ENCODE measurements at regions not wholly inside any gene's neighbourhood (a gene's known extent, or its start where the extent isn't known, plus 50 kb on each side); places are given as distances from the start of the nearest gene placed in this dataset.

DNA sequence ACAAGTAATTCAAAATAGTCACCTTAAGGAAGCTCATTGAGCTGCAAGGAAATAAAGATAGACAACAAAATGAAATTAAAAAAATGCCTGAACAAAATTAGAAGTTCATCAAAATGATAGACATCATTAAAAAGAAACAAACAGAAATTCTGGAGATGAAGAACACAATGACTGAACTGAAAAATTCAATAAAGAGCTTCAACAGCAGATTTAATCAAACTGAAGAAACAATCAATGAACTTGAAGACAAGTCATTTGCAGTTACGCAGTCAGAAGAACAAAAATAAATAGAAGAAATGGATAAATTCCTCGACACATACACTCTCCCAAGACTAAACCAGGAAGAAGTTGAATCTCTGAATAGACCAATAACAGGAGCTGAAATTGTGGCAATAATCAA lies 390.0 kb upstream of the SPAG17 start:
- no peak overlapping the region for H3K4me3 ChIP-seq (ENCODE audit: low read depth, low read length)
- TF ChIP-seq, protein P1, sequence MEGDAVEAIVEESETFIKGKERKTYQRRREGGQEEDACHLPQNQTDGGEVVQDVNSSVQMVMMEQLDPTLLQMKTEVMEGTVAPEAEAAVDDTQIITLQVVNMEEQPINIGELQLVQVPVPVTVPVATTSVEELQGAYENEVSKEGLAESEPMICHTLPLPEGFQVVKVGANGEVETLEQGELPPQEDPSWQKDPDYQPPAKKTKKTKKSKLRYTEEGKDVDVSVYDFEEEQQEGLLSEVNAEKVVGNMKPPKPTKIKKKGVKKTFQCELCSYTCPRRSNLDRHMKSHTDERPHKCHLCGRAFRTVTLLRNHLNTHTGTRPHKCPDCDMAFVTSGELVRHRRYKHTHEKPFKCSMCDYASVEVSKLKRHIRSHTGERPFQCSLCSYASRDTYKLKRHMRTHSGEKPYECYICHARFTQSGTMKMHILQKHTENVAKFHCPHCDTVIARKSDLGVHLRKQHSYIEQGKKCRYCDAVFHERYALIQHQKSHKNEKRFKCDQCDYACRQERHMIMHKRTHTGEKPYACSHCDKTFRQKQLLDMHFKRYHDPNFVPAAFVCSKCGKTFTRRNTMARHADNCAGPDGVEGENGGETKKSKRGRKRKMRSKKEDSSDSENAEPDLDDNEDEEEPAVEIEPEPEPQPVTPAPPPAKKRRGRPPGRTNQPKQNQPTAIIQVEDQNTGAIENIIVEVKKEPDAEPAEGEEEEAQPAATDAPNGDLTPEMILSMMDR (IDR thresholded peaks at IDR 0.05; ENCODE audit: low read depth, low read length) = no peak
- TF ChIP-seq, protein P2, sequence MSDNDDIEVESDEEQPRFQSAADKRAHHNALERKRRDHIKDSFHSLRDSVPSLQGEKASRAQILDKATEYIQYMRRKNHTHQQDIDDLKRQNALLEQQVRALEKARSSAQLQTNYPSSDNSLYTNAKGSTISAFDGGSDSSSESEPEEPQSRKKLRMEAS (IDR thresholded peaks at IDR 0.05; ENCODE audit: low read depth, low read length) = no peak
- no peak for TF ChIP-seq MYC (IDR thresholded peaks at IDR 0.05; ENCODE audit: low read depth, low read length)
- no peak for DNase-seq (ENCODE audit: low read depth)

DNA sequence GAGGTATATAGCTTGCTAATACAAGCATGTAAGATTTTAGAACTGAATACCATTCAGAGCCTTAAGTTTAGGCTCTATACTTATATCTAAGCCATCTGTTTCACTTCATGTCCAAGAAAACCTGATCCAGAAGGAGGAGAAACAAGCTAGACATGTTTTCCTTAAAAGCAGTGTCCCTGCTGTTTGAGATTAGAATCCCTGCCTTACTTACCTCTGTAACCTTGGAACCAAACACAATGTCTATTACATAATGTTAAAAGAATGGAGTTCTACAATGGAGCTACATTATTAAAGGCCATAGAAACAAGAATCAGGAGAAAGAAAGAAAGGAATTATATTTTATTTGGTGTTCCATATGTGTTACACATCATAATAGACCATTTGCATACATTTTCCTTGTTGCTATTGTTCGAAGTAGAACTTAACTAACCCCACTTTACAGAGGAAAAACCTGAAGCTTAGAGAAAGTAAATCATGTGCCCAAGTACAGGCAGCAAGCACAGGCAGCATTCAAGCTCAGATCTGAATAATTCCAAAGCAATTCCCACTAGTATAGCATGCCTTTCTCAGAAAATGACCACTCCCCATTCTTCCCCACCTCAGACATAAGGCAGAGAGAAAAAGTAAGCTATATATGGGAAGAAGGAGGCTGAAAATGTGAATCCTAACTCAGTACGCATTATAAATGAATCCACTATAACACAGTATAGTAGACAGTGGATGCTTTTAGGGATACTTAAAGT lies 380.1 kb upstream of the SPAG17 start:
- TF ChIP-seq MYC (IDR thresholded peaks at IDR 0.05; ENCODE audit: low read depth, low read length) = no peak
- TF ChIP-seq, protein P1 (IDR thresholded peaks at IDR 0.05; ENCODE audit: low read depth, low read length) = no peak
- TF ChIP-seq, protein P2 (IDR thresholded peaks at IDR 0.05; ENCODE audit: low read depth, low read length) = no peak
- no peak for TF ChIP-seq POLR2A (IDR thresholded peaks at IDR 0.05; ENCODE audit: extremely low read depth, insufficient read length)
- DNase-seq (ENCODE audit: low read depth) = no peak
- no peak overlapping the region for H3K4me3 ChIP-seq (ENCODE audit: low read depth, low read length)

DNA sequence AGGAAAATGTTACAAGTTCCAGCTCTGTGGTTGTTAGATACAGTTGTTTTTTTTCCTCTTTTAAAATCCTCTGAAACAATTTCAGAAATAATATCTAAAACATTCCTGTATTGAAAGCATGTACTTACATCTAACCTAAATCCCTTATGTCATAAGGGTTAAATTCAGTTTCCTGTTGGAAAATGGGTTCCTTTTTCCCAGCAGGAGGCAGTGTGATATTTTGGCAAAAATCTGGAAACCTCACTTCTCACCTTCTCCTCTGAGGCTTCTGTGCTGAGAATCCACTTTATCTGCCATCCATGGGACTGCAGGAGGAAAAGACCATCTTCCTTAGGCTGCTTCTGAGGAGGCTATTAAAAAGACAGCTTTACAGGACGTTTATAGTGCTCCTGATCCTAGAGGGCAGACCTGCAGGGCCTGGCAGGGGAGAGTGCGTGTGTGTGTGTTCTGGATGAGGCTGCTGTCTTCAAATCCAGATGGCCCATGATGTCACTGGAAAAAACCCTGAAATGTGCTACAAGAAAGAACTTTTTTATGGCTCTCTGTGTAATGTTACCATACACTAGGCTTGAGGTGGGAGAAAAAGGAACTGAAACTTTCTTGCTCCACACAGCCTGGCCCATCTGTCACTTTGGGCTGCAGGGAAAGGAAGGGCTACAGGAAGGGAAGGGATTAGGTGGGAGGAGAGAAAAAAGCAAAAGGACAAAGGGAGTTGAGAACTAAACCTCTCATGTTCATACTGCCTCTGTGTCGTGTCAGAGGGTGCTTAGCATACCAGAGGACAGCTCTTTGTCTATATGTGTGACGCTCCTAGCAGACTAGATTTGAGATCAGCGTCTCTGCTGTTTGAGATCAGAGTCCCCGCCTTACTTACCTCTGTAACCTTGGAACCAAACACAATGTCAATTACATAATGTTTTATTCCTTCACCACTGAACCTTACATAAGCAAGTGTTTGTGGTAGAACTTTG lies 379.2 kb upstream of the SPAG17 start:
- TF ChIP-seq, protein P1 (IDR thresholded peaks at IDR 0.05; ENCODE audit: low read depth, low read length) = no peak
- TF ChIP-seq, protein P2 (IDR thresholded peaks at IDR 0.05; ENCODE audit: low read depth, low read length) = no peak
- TF ChIP-seq POLR2A (IDR thresholded peaks at IDR 0.05; ENCODE audit: extremely low read depth, insufficient read length) = no peak
- H3K4me3 ChIP-seq (ENCODE audit: low read depth, low read length) = no peak overlapping the region
- peak; percentile 72 for DNase-seq (ENCODE audit: low read depth)

DNA sequence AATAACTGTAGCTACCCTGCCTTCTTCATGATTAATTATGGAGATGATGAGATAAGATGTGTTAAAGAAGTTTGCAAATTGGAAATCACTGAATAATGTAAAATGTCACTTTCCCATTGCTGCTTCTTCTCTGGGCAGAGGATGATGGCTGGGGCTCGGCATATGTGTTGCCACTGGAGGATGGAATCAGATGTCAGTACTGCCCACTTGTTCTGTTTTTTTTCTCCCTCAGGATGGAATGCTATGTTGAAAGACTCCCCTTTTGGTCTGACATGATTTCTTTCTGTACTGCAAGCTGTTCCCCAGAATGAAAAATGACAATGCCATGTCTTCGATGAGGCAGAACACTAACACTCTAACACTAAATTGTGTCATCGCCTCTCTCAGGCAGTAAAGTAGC lies 373.9 kb upstream of the SPAG17 start:
- no peak overlapping the region for H3K4me3 ChIP-seq (ENCODE audit: low read depth, low read length)
- DNase-seq (ENCODE audit: low read depth) = no peak
- TF ChIP-seq POLR2A (IDR thresholded peaks at IDR 0.05; ENCODE audit: extremely low read depth, insufficient read length) (no peak), MYC (IDR thresholded peaks at IDR 0.05; ENCODE audit: low read depth, low read length) (no peak)
- TF ChIP-seq, protein P2 (IDR thresholded peaks at IDR 0.05; ENCODE audit: low read depth, low read length) = no peak
- TF ChIP-seq, protein P1 (IDR thresholded peaks at IDR 0.05; ENCODE audit: low read depth, low read length) = no peak

DNA sequence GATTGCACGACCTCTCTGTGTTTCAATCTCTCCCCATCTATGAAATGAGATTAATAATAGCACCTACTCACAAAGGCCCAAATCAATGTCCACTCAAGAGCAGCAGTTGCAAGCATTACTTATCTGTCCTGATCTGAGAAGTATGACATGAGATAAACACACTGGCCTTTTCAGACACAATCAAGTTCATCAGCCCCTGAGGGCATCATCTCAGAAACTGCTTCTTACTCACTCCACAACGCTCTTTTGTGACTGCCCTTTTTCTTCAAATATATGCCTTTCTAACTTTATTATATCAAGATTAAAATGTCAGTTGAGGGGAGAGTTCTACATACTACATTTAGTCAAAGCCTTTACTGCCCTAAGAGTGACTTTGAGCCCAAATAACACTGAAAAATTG lies 371.9 kb upstream of the SPAG17 start:
- no peak for DNase-seq (ENCODE audit: low read depth)
- no peak overlapping the region for H3K4me3 ChIP-seq (ENCODE audit: low read depth, low read length)
- no peak for TF ChIP-seq MYC (IDR thresholded peaks at IDR 0.05; ENCODE audit: low read depth, low read length)

DNA sequence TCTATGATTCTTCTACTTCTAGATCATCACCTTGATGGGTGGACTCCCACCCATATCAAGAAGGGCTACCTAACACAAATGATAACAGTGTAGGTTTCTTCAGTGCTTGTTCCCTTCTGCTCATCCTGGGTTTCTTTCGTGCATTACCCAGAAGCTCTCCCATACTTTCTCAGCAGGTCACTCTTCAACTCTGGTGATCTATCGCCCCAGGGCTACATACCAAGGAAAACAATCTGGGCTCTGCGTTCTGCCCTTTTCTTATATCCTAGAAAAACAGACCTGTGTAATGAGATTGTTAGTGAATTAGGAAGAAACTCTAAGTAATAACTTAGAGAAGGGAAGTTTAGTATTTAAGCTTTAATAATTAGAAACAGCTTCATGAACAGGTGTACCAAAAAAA lies 370.6 kb upstream of the SPAG17 start:
- TF ChIP-seq, protein P1 (IDR thresholded peaks at IDR 0.05; ENCODE audit: low read depth, low read length) = no peak
- no peak for TF ChIP-seq POLR2A (IDR thresholded peaks at IDR 0.05; ENCODE audit: extremely low read depth, insufficient read length)
- TF ChIP-seq, protein P2 (IDR thresholded peaks at IDR 0.05; ENCODE audit: low read depth, low read length) = no peak
- DNase-seq (ENCODE audit: low read depth) = no peak
- no peak overlapping the region for H3K4me3 ChIP-seq (ENCODE audit: low read depth, low read length)
